HG02798 (cell line): ENCODE measurements at regions not wholly inside any gene's neighbourhood (a gene's known extent, or its start where the extent isn't known, plus 50 kb on each side); places are given as distances from the start of the nearest gene placed in this dataset.

Source experiments
- ATAC-seq: cut with Tn5 transposase; IDR thresholded peaks from one replicate; pipeline ENCODE4 v1.9.1; 2021; ENCODE audit warnings: mild to moderate bottlenecking; ENCODE audit not compliant: unreplicated experiment, poor library complexity

GRCh38 chr17:51533821-51534220 lies 273.5 kb downstream of the UTP18 start:
- no peak for ATAC-seq

GRCh38 chr17:51536627-51537026 lies 276.3 kb downstream of the UTP18 start:
- ATAC-seq: no peak

DNA sequence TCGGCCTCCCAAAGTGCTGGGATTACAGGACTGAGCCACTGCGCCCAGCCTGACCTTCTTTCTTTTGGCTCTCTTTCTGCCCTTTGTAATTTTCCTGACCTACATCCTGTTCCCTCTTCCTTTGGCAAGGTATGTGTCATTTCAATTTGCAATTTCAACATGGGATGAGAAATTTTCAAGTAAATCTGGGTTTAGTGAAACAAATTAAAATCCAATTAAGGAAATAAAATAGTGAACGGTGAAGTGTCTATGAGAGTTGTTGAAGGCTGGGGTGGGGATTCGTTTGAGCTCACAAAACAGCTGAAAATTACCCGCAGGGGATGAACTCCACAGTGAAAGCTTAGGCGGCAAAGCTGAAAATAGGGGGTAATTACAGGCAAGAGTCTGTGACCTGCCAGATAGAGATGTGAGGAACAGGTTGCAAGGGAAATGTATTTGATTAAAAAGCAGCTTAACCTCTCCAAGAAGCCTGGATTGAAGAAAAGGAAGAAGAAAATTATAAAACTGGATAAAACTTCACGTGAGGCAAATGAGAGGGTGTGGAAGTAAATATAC lies 277.7 kb downstream of the UTP18 start:
- no peak for ATAC-seq

DNA sequence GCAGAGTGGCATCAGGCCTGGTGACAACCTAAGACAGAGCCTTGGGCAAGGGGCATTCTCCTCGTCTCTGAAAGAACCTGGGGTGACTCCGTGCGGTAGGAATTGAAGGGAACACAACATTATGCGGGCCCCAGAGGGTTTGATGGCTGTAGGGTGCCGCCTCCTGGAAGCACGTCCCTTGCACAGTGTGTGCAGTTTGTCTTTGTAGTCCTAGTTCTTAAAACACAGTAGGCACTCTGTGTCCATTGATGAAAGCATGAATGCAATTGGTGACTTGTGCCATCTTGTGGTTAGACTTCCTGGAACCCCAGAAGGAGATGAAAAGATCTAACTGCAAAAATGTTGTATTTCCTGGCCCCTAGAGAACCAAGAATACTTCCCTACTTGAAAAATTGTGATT lies 279.8 kb downstream of the UTP18 start:
- ATAC-seq: no peak

- ATAC-seq: no peak
These were observed 280.9 kb downstream of the UTP18 start for GRCh38 chr17:51541215-51541614.

GRCh38 chr17:51546114-51546513 lies 285.8 kb downstream of the UTP18 start:
- no peak for ATAC-seq

DNA sequence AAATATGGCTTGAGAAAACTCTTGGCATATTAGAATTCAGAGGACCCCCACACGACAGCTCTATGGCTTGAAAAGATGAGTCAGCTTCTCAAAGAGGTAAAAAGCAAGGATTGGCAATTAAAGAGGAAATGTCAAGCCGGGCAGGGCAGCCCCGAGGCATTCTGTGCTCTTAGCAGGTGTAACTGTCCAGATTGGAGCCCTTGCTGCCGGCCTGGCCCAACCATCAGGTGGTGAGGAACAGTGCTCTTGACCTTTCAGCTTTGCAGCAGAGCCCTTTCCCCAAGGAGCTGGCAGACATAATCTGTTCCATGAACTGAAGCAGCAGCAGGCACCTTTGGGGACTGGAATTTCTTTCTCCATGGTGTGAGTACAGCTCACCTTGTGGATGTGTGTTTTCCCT lies 287.8 kb downstream of the UTP18 start:
- no peak for ATAC-seq

- ATAC-seq: no peak
These were observed 294.8 kb downstream of the UTP18 start for GRCh38 chr17:51555153-51555552.

DNA sequence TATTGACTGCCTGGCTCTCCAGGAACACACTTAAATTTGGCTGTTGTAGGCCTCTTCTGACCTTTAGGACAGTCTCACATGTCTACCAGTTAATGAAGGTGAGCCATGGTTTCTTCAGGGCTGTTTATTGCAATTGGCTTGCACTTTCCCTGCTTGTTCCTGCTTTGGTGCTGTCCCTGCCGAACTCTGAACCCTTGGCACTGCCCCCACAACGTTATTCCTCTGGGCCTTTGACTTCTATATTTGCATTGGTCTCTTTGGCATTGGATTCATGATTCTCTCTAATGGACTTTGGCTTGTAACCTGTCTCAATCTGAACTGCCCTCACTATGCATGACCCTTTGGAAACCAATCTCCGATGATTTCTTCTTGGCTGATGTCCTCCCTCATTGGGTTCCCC lies 299.4 kb downstream of the UTP18 start:
- ATAC-seq: no peak

- ATAC-seq: no peak
These were observed 300.1 kb downstream of the UTP18 start for GRCh38 chr17:51560398-51560797.

- no peak for ATAC-seq
These were observed 303.6 kb downstream of the UTP18 start for GRCh38 chr17:51563961-51564360.

DNA sequence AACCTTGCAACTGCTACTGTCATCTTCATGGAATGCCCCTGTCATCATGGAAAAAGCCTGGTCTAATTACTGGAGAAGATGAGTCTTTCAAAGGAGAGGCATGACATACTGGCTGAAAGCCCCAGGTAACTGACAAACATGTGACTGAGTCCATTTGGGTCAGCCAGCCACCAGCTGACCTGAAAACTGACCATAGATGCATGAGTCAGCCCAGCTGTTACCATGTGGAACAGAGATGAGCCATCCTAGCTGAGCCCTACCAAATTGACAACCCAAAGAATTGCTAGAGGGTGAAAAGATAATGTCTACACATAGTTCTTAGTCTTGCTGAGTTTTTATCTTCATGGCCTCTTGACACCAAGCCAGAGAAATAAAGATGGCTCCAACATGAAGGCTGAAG lies 311.8 kb downstream of the UTP18 start:
- ATAC-seq: no peak
